ENCODE measurements at regions not wholly inside any gene's neighbourhood (a gene's known extent, or its start where the extent isn't known, plus 50 kb on each side); places are given as distances from the start of the nearest gene placed in this dataset.
"Not testable (repeated sequence)": the region's sequence is repeated elsewhere in the genome, so short reads cannot be mapped to it uniquely, and the experiment has no call there.

DNA sequence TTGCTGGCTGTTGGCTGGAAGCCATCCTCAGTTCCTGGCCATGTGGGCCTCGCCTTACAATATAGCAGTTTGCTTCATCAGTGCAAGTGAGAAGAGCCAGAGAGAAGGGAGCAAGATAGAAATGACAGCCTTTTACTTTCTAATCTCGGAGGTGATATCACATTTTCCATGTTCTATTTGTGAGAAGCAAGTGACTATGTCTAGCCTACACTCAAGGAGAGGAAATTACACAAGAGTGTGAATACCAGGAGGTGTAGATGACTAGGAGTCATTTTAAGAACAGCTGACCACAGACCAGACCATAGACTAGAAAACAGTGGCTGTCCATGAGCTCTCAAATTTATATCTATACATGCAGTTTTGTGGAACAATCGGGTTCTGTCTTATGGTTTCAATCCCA, 163.0 kb upstream of the NRXN3 start:
- H3K4me3 ChIP-seq (replicated peaks in 1 of 3; ENCODE audit: low read depth in 2 of 3, low read length in 3 of 3), result no peak overlapping the region
- H3K36me3 ChIP-seq (replicated peaks in 1 of 2; ENCODE audit: control insufficient read depth in 1 of 2, insufficient read depth in 2 of 2, low read length in 2 of 2), result no peaks in the 10 kb centered on the region
- H3K9ac ChIP-seq (ENCODE audit: insufficient read depth, low read length, poor library complexity, severe bottlenecking), result no peak overlapping the region
- no peak overlapping the region for H3K4me2 ChIP-seq (replicated peaks; ENCODE audit: extremely low read depth, low read length, poor library complexity, severe bottlenecking)
- H4K20me1 ChIP-seq (ENCODE audit: insufficient read depth, low read length), result no peaks in the 10 kb centered on the region
- no peak overlapping the region for H3K27ac ChIP-seq (ENCODE audit: low read depth in 1 of 2, low read length in 2 of 2)
- H3K27me3 ChIP-seq (ENCODE audit: control insufficient read depth in 2 of 2, insufficient read depth in 2 of 2, low read length in 2 of 2), result peaks cover 0 to 2% of the 10 kb centered on the region in 2 donors
- peak in 2 of 3 donors; percentile 12 to 28 for DNase-seq
- peaks cover 7 to 9% of the 10 kb centered on the region in 2 donors for H3K9me3 ChIP-seq (replicated peaks in 1 of 2; ENCODE audit: control insufficient read depth in 1 of 2, insufficient read depth in 1 of 2, low read length in 2 of 2)
- H3K4me3 Mint-ChIP-seq, result no peak overlapping the region
- H3K79me2 ChIP-seq (ENCODE audit: insufficient read depth, low read length), result no peaks in the 10 kb centered on the region
- H3K27ac Mint-ChIP-seq, result peak overlapping the region in 2 of 7 donors; percentile 42 to 68
- intact Hi-C loops (cut with micrococcal nuclease), result no loop called here
- WGBS (ENCODE audit: insufficient coverage), result 100% methylated on average over 2 of the region's 3 CpGs
- TF ChIP-seq CTCF (IDR thresholded peaks at IDR 0.05), result no peak
- peaks cover 9 to 29% (median 16%) of the 10 kb centered on the region in 7 donors for H3K9me3 Mint-ChIP-seq
- peaks cover 2 to 7% (median 2%) of the 10 kb centered on the region in 3 donors for H3K27me3 Mint-ChIP-seq (ENCODE audit: low read depth in 3 of 3)
- no peak overlapping the region for H2AFZ ChIP-seq (ENCODE audit: insufficient read depth, low read depth, low read length, poor library complexity, severe bottlenecking)
- no peaks in the 10 kb centered on the region for H3K36me3 Mint-ChIP-seq
- H3K4me1 ChIP-seq (ENCODE audit: control insufficient read depth in 1 of 2, insufficient read depth in 2 of 2, low read length in 2 of 2), result peaks cover 0 to 28% of the 10 kb centered on the region in 2 donors
- no peaks in the 10 kb centered on the region for H3K4me1 Mint-ChIP-seq

DNA sequence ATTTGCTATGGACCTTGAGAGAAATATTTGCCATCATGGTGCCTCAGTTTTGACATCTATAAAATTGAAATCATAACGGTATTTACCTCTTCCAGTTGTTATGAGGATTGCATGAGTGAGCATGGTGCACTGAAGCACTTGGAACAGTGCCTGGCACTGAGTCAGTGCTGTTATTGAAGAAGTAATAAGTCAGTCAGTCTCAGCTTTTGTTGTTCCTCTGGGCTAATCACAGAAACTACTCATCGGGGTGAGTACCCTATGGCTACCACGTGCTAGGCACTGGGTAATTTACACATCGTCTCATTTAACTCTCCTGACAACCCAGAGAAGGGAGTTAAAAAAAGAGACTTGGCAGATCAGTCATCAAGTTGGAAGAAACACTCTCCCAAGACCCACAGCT, 159.5 kb upstream of the NRXN3 start:
- H3K4me3 ChIP-seq (replicated peaks in 1 of 3; ENCODE audit: low read depth in 2 of 3, low read length in 3 of 3), result no peak overlapping the region
- peaks cover 0 to 3% of the 10 kb centered on the region in 2 donors for H3K9me3 ChIP-seq (replicated peaks in 1 of 2; ENCODE audit: control insufficient read depth in 1 of 2, insufficient read depth in 1 of 2, low read length in 2 of 2)
- H3K4me1 ChIP-seq (ENCODE audit: control insufficient read depth in 1 of 2, insufficient read depth in 2 of 2, low read length in 2 of 2), result peaks cover 0 to 17% of the 10 kb centered on the region in 2 donors
- peaks cover 2 to 8% (median 2%) of the 10 kb centered on the region in 3 donors for H3K27me3 Mint-ChIP-seq (ENCODE audit: low read depth in 3 of 3)
- H3K4me2 ChIP-seq (replicated peaks; ENCODE audit: extremely low read depth, low read length, poor library complexity, severe bottlenecking), result no peak overlapping the region
- DNase-seq, result no peak
- H3K27ac ChIP-seq (ENCODE audit: low read depth in 1 of 2, low read length in 2 of 2), result no peak overlapping the region
- H4K20me1 ChIP-seq (ENCODE audit: insufficient read depth, low read length), result no peaks in the 10 kb centered on the region
- WGBS (ENCODE audit: insufficient coverage), result no CpG with 5 or more reads among the region's 4 CpGs
- H3K36me3 Mint-ChIP-seq, result no peaks in the 10 kb centered on the region
- no peak overlapping the region for H3K27ac Mint-ChIP-seq
- peaks cover 0 to 2% of the 10 kb centered on the region in 2 donors for H3K27me3 ChIP-seq (ENCODE audit: control insufficient read depth in 2 of 2, insufficient read depth in 2 of 2, low read length in 2 of 2)
- intact Hi-C loops (cut with micrococcal nuclease), result no loop called here
- H3K9ac ChIP-seq (ENCODE audit: insufficient read depth, low read length, poor library complexity, severe bottlenecking), result no peak overlapping the region
- no peak overlapping the region for H3K4me3 Mint-ChIP-seq
- peaks cover 0 to 10% (median 5%) of the 10 kb centered on the region in 7 donors for H3K9me3 Mint-ChIP-seq
- TF ChIP-seq CTCF (IDR thresholded peaks at IDR 0.05), result no peak
- H3K4me1 Mint-ChIP-seq, result no peaks in the 10 kb centered on the region
- no peaks in the 10 kb centered on the region for H3K79me2 ChIP-seq (ENCODE audit: insufficient read depth, low read length)
- H3K36me3 ChIP-seq (replicated peaks in 1 of 2; ENCODE audit: control insufficient read depth in 1 of 2, insufficient read depth in 2 of 2, low read length in 2 of 2), result no peaks in the 10 kb centered on the region
- no peak overlapping the region for H2AFZ ChIP-seq (ENCODE audit: insufficient read depth, low read depth, low read length, poor library complexity, severe bottlenecking)

GRCh38 chr14:78013911-78014310, 156.3 kb upstream of the NRXN3 start:
- H3K4me1 Mint-ChIP-seq; H3K4me3 ChIP-seq (replicated peaks in 1 of 3; ENCODE audit: low read depth in 2 of 3, low read length in 3 of 3); H3K9me3 Mint-ChIP-seq; H4K20me1 ChIP-seq (ENCODE audit: insufficient read depth, low read length); H3K36me3 ChIP-seq (replicated peaks in 1 of 2; ENCODE audit: control insufficient read depth in 1 of 2, insufficient read depth in 2 of 2, low read length in 2 of 2); DNase-seq; H2AFZ ChIP-seq (ENCODE audit: insufficient read depth, low read depth, low read length, poor library complexity, severe bottlenecking); H3K4me1 ChIP-seq (ENCODE audit: control insufficient read depth in 1 of 2, insufficient read depth in 2 of 2, low read length in 2 of 2); H3K9me3 ChIP-seq (replicated peaks in 1 of 2; ENCODE audit: control insufficient read depth in 1 of 2, insufficient read depth in 1 of 2, low read length in 2 of 2); H3K4me2 ChIP-seq (replicated peaks; ENCODE audit: extremely low read depth, low read length, poor library complexity, severe bottlenecking); H3K9ac ChIP-seq (ENCODE audit: insufficient read depth, low read length, poor library complexity, severe bottlenecking); H3K27me3 ChIP-seq (ENCODE audit: control insufficient read depth in 2 of 2, insufficient read depth in 2 of 2, low read length in 2 of 2); H3K4me3 Mint-ChIP-seq; H3K36me3 Mint-ChIP-seq; H3K27me3 Mint-ChIP-seq (ENCODE audit: low read depth in 3 of 3); intact Hi-C loops (cut with micrococcal nuclease); H3K79me2 ChIP-seq (ENCODE audit: insufficient read depth, low read length); H3K27ac ChIP-seq (ENCODE audit: low read depth in 1 of 2, low read length in 2 of 2); H3K27ac Mint-ChIP-seq: not testable (repeated sequence)
- 97% methylated on average over 20 of the region's 22 CpGs for WGBS (ENCODE audit: insufficient coverage)
